A549 (cell line): ENCODE measurements at regions not wholly inside any gene's neighbourhood (a gene's known extent, or its start where the extent isn't known, plus 50 kb on each side); places are given as distances from the start of the nearest gene placed in this dataset.

Source experiments
- ATAC-seq, 2 experiments: fragments of 200-7000 bp in 1 of 2; fragments of >200 bp in 1 of 2; cut with Nextera tagmentation in 1 of 2; cut with Tn5 transposase in 1 of 2; 3 replicates each; pipeline versions ENCODE4 v1.8.0 to v1.9.1; 2018 to 2020; ENCODE audit warnings: mild to moderate bottlenecking in 1 of 2, moderate library complexity in 1 of 2
- CTCF ChIA-PET: fragments of 300-600 bp; sonication (Branson Sonifier 250); formaldehyde crosslinking; extraction: SDS; loops from one replicate; lab custom pipeline; 2021; ENCODE audit warnings: antibody characterized with exemption, inconsistent platforms; lab: Yijun Ruan, JAX
- POLR2A ChIA-PET: fragments of 350-600 bp; formaldehyde crosslinking; extraction: SDS; loops from one replicate; lab custom pipeline; 2021; ENCODE audit warnings: antibody characterized with exemption, inconsistent platforms; lab: Yijun Ruan, JAX
- DNase-seq, 2 experiments: peaks; one replicate each; pipeline versions ENCODE4 v3.0.0 to v3.0.0-alpha.2; 2011 to 2016; ENCODE audit warnings: low read depth in 1 of 2, low spot score in 1 of 2
- FAIRE-seq: peaks from 2 replicates; lab custom pipeline; 2011; peaks lifted over from hg19 to GRCh38; lab: Jason Lieb, UNC
- H3K27ac ChIP-seq, 2 experiments: fragments of >200 bp; sonication (Bioruptor Twin); formaldehyde crosslinking; 3 replicates each; pipeline ENCODE4 v1.5.1; 2016 to 2017
- H3K4me1 ChIP-seq: fragments of >200 bp; sonication (Bioruptor Twin); formaldehyde crosslinking; 3 replicates; pipeline ENCODE4 v1.6.1; 2016
- H3K4me2 ChIP-seq: fragments of >200 bp; sonication (Bioruptor Twin); formaldehyde crosslinking; 3 replicates; pipeline ENCODE4 v1.6.1; 2016
- H3K4me3 ChIP-seq: fragments of >200 bp; sonication (Bioruptor Twin); formaldehyde crosslinking; 3 replicates; pipeline ENCODE4 v1.5.1; 2016
- H3K9me3 ChIP-seq: fragments of >200 bp; sonication (Bioruptor Twin); formaldehyde crosslinking; 3 replicates; pipeline ENCODE4 v1.6.1; 2016
- CBX2 ChIP-seq: fragments of 200-600 bp; sonication (generic); IDR thresholded peaks from 2 replicates; pipeline ENCODE4 v1.6.1; 2016; ENCODE audit warnings: low read depth, mild to moderate bottlenecking, borderline replicate concordance
- CBX8 ChIP-seq: fragments of 200-600 bp; sonication (generic); IDR thresholded peaks from 2 replicates; pipeline ENCODE4 v1.6.1; 2016
- CEBPB ChIP-seq, 2 experiments: fragments of >200 bp in 1 of 2; sonication (Bioruptor Twin) in 1 of 2; formaldehyde crosslinking in 1 of 2; IDR thresholded peaks; 2 replicates each; pipeline ENCODE4 v1.6.1; 2012 to 2016
- EHF ChIP-seq: fragments of 250-450 bp; sonication (Bioruptor Pico); IDR thresholded peaks from 2 replicates; pipeline ENCODE4 v1.5.0; 2020; ENCODE audit warnings: mild to moderate bottlenecking
- EHMT2 ChIP-seq: fragments of 200-600 bp; sonication (generic); IDR thresholded peaks from 2 replicates; pipeline ENCODE4 v1.6.1; 2016; ENCODE audit warnings: antibody characterized with exemption, low read depth, mild to moderate bottlenecking, moderate library complexity
- EP300 ChIP-seq, 2 experiments: fragments of >200 bp; sonication (Bioruptor Twin); formaldehyde crosslinking; IDR thresholded peaks; 2 replicates in 1 of 2; 3 replicates in 1 of 2; pipeline ENCODE4 v1.6.1; 2016 to 2017
- FOSL2 ChIP-seq, 2 experiments: fragments of 450-650 bp in 1 of 2; fragments of >200 bp in 1 of 2; sonication (Bioruptor Twin) in 1 of 2; formaldehyde crosslinking; IDR thresholded peaks; 2 replicates each; pipeline versions ENCODE4 v1.5.0 to v1.6.1; 2016 to 2020; ENCODE audit warnings: mild to moderate bottlenecking in 1 of 2, moderate library complexity in 1 of 2
- FOXS1 ChIP-seq: fragments of 250-450 bp; sonication (Bioruptor Pico); IDR thresholded peaks from 2 replicates; pipeline ENCODE4 v1.5.0; 2020; ENCODE audit warnings: mild to moderate bottlenecking, moderate library complexity
- HDAC2 ChIP-seq: fragments of 200-600 bp; sonication (generic); IDR thresholded peaks from 2 replicates; pipeline ENCODE4 v1.6.1; 2016
- HOXA7 ChIP-seq: fragments of 250-450 bp; sonication (Bioruptor Pico); IDR thresholded peaks from 2 replicates; pipeline ENCODE4 v1.5.0; 2020; ENCODE audit warnings: mild to moderate bottlenecking, moderate library complexity
- HOXB13 ChIP-seq: fragments of 250-450 bp; sonication (Bioruptor Pico); IDR thresholded peaks from 2 replicates; pipeline ENCODE4 v1.5.0; 2020; ENCODE audit warnings: low read depth, mild to moderate bottlenecking, moderate library complexity
- HOXB5 ChIP-seq: fragments of 250-450 bp; sonication (Bioruptor Pico); IDR thresholded peaks from 2 replicates; pipeline ENCODE4 v1.5.0; 2020; ENCODE audit warnings: mild to moderate bottlenecking, moderate library complexity
- KDM1A ChIP-seq: fragments of 200-600 bp; sonication (generic); IDR thresholded peaks from 2 replicates; pipeline ENCODE4 v1.6.1; 2016; ENCODE audit warnings: low read depth, mild to moderate bottlenecking
- MAZ ChIP-seq: fragments of 150-350 bp; IDR thresholded peaks from 2 replicates; pipeline ENCODE4 v1.6.1; 2014; ENCODE audit warnings: antibody characterized with exemption, low read depth, low read length, borderline replicate concordance
- NR3C1 ChIP-seq: fragments of >200 bp; sonication (Bioruptor Twin); formaldehyde crosslinking; IDR thresholded peaks from 3 replicates; pipeline ENCODE4 v1.6.1; 2017
- POLR2A ChIP-seq: IDR thresholded peaks from 2 replicates; pipeline ENCODE4 v1.6.1; 2012; ENCODE audit warnings: mild to moderate bottlenecking, low read length
- RARB ChIP-seq: fragments of 250-450 bp; sonication (Bioruptor Pico); IDR thresholded peaks from 2 replicates; pipeline ENCODE4 v1.8.0; 2021; ENCODE audit warnings: mild to moderate bottlenecking, moderate library complexity
- RFX5 ChIP-seq: fragments of 450-650 bp; IDR thresholded peaks from 2 replicates; pipeline ENCODE4 v1.7.1; 2014; ENCODE audit warnings: antibody characterized with exemption, mild to moderate bottlenecking, moderate library complexity
- SMC3 ChIP-seq: fragments of >200 bp; sonication (Bioruptor Twin); formaldehyde crosslinking; IDR thresholded peaks from 3 replicates; pipeline ENCODE4 v1.6.1; 2018; ENCODE audit warnings: inconsistent platforms
- SREBF2 ChIP-seq: fragments of 450-650 bp; IDR thresholded peaks from 2 replicates; pipeline ENCODE4 v1.6.1; 2014; ENCODE audit warnings: mild to moderate bottlenecking, moderate library complexity
- ZC3H11A ChIP-seq: fragments of 450-650 bp; IDR thresholded peaks from 2 replicates; pipeline ENCODE4 v1.6.1; 2014; ENCODE audit warnings: antibody characterized with exemption, mild to moderate bottlenecking
- ZFP36 ChIP-seq: fragments of 450-650 bp; IDR thresholded peaks from 2 replicates; pipeline ENCODE4 v1.6.1; 2014; ENCODE audit warnings: borderline replicate concordance; ENCODE audit not compliant: partially characterized antibody
- ZNF302 ChIP-seq: fragments of 250-450 bp; sonication (Bioruptor Pico); IDR thresholded peaks from 2 replicates; pipeline ENCODE4 v1.9.0; 2021; ENCODE audit warnings: inconsistent platforms, mild to moderate bottlenecking, moderate library complexity
- ZSCAN20 ChIP-seq: fragments of 250-450 bp; sonication (Bioruptor Pico); IDR thresholded peaks from 2 replicates; pipeline ENCODE4 v1.8.0; 2022; ENCODE audit warnings: mild to moderate bottlenecking, moderate library complexity
- WGBS: methylation state at CpG from one replicate; pipeline ENCODE4 v1.1.6; 2017; ENCODE audit errors: missing lambda C conversion rate; 5-methylcytosine and 5-hydroxymethylcytosine counted together
- TF ChIP-seq, protein P1 (sequence below): fragments of >200 bp; sonication (Bioruptor Twin); formaldehyde crosslinking; IDR thresholded peaks from 3 replicates; pipeline ENCODE4 v1.6.1; 2016
- TF ChIP-seq, protein P2 (sequence below): IDR thresholded peaks from 2 replicates; pipeline ENCODE4 v1.6.1; 2012
- TF ChIP-seq, protein P3 (sequence below): fragments of 250-450 bp; sonication (Bioruptor Pico); IDR thresholded peaks from 2 replicates; pipeline ENCODE4 v1.5.0; 2021; ENCODE audit warnings: mild to moderate bottlenecking, moderate library complexity, borderline replicate concordance
- TF ChIP-seq, protein P4 (sequence below): fragments of 450-650 bp; IDR thresholded peaks from 2 replicates; pipeline ENCODE4 v1.6.1; 2014; ENCODE audit warnings: antibody characterized with exemption

DNA sequence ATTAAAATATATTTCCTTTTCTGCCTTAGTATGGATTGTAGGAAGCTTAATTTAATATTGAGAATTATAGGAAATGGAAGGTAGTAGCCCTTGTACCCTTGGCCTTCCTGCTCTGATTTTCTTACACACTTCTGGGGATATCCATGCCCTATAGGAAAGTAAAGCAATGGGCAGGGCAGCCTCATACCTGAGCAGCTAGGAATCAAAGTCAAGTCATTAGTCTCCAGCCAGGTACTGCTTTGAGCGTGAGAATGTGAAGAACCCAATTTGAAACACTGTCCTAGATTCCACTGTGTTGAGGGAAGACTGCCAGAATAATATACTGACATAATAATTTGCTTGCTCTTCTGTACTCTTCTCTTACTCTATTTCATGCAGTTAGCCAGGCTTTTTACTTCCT, 51.0 kb upstream of the L3MBTL3 start:
- ChIA-PET POLR2A (interaction anchor here (0.7 kb wide), 1 partner anchor 20 kb away, joined by 4 read pairs; no protein-coding TSS in a partner anchor), CTCF (interaction anchor here (0.6 kb wide), 1 partner anchor 746 kb away, joined by 3 read pairs; no protein-coding TSS in a partner anchor)
- Histone ChIP-seq H3K4me3 (no peak overlapping the region), H3K27ac (no peak overlapping the region), H3K9me3 (no peaks in the 10 kb centered on the region), H3K4me2 (no peak overlapping the region), H3K4me1 (no peaks in the 10 kb centered on the region)
- ATAC-seq (no peak), FAIRE-seq (no peak), DNase-seq (no peak)
- TF ChIP-seq, protein P1, sequence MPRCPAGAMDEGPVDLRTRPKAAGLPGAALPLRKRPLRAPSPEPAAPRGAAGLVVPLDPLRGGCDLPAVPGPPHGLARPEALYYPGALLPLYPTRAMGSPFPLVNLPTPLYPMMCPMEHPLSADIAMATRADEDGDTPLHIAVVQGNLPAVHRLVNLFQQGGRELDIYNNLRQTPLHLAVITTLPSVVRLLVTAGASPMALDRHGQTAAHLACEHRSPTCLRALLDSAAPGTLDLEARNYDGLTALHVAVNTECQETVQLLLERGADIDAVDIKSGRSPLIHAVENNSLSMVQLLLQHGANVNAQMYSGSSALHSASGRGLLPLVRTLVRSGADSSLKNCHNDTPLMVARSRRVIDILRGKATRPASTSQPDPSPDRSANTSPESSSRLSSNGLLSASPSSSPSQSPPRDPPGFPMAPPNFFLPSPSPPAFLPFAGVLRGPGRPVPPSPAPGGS: no peak
- TF ChIP-seq, protein P2, sequence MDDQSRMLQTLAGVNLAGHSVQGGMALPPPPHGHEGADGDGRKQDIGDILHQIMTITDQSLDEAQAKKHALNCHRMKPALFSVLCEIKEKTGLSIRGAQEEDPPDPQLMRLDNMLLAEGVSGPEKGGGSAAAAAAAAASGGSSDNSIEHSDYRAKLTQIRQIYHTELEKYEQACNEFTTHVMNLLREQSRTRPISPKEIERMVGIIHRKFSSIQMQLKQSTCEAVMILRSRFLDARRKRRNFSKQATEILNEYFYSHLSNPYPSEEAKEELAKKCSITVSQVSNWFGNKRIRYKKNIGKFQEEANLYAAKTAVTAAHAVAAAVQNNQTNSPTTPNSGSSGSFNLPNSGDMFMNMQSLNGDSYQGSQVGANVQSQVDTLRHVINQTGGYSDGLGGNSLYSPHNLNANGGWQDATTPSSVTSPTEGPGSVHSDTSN: no peak
- TF ChIP-seq HDAC2 (no peak), RFX5 (no peak), CBX2 (no peak), CBX8 (no peak), POLR2A (no peak), HOXB13 (CRISPR knock-in tag) (no peak), RARB (CRISPR knock-in tag) (no peak), EHMT2 (no peak), HOXB5 (no peak), NR3C1 (no peak), EHF (CRISPR knock-in tag) (no peak), CEBPB (IDR thresholded peaks at IDR 0.05) (no peak), MAZ (no peak)
- TF ChIP-seq, protein P3, sequence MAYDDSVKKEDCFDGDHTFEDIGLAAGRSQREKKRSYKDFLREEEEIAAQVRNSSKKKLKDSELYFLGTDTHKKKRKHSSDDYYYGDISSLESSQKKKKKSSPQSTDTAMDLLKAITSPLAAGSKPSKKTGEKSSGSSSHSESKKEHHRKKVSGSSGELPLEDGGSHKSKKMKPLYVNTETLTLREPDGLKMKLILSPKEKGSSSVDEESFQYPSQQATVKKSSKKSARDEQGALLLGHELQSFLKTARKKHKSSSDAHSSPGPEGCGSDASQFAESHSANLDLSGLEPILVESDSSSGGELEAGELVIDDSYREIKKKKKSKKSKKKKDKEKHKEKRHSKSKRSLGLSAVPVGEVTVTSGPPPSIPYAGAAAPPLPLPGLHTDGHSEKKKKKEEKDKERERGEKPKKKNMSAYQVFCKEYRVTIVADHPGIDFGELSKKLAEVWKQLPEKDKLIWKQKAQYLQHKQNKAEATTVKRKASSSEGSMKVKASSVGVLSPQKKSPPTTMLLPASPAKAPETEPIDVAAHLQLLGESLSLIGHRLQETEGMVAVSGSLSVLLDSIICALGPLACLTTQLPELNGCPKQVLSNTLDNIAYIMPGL (CRISPR knock-in tag): no peak
- WGBS: 80% methylated on average over 1 of the region's 1 CpG

DNA sequence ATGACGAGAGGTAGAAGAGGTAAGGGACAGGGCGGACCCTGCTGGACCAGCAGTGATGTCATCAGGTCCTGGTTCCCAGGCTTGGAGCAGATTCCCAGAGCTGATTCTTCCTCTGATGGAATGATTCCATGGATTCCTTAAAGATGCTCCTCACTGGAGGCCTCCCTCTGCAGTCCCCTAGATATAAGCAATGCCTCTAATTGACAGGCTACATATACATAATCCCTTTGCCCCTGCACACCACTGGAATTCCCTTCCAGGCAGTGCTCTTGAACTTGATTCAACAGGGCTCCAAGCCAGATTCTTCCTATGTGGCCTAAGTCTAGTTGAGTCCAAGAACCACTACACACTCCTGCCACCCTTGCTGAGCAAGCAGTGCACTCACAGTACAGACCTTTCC, 52.3 kb upstream of the L3MBTL3 start:
- DNase-seq (no peak), FAIRE-seq (no peak), ATAC-seq (no peak)
- POLR2A ChIA-PET: no interaction called here
- Histone ChIP-seq H3K4me3 (no peak overlapping the region), H3K27ac (no peak overlapping the region), H3K9me3 (no peaks in the 10 kb centered on the region), H3K4me1 (no peaks in the 10 kb centered on the region), H3K4me2 (no peak overlapping the region)
- CTCF ChIA-PET: no interaction called here
- 23% methylated on average over 2 of the region's 2 CpGs for WGBS
- TF ChIP-seq, protein P3 (CRISPR knock-in tag): no peak
- TF ChIP-seq CBX8 (no peak), ZFP36 (no peak), ZNF302 (CRISPR knock-in tag) (no peak), ZC3H11A (no peak), ZSCAN20 (no peak), KDM1A (no peak), FOXS1 (CRISPR knock-in tag) (no peak), POLR2A (no peak), FOSL2 (IDR thresholded peaks at IDR 0.05) (no peak), FOSL2 (CRISPR knock-in tag; IDR thresholded peaks at IDR 0.05) (no peak), SREBF2 (no peak), HOXA7 (CRISPR knock-in tag) (no peak), EP300 (IDR thresholded peaks at IDR 0.05) (no peak), NR3C1 (no peak), RARB (CRISPR knock-in tag) (no peak), SMC3 (no peak), EHMT2 (no peak)
- TF ChIP-seq, protein P2: no peak
- TF ChIP-seq, protein P4, sequence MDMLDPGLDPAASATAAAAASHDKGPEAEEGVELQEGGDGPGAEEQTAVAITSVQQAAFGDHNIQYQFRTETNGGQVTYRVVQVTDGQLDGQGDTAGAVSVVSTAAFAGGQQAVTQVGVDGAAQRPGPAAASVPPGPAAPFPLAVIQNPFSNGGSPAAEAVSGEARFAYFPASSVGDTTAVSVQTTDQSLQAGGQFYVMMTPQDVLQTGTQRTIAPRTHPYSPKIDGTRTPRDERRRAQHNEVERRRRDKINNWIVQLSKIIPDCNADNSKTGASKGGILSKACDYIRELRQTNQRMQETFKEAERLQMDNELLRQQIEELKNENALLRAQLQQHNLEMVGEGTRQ: no peak
